ENCODE measurements at regions not wholly inside any gene's neighbourhood (a gene's known extent, or its start where the extent isn't known, plus 50 kb on each side); places are given as distances from the start of the nearest gene placed in this dataset.
A peak's percentile ranks its signal among the peaks of the same experiment; 100 is the strongest.

- no peaks in the 10 kb centered on the region for H3K36me3 Mint-ChIP-seq
- ATAC-seq (ENCODE audit: low read depth in 2 of 2) = no peak
Observed at GRCh38 chr16:7077636-7078035, 255.0 kb upstream of the RBFOX1 start.

DNA sequence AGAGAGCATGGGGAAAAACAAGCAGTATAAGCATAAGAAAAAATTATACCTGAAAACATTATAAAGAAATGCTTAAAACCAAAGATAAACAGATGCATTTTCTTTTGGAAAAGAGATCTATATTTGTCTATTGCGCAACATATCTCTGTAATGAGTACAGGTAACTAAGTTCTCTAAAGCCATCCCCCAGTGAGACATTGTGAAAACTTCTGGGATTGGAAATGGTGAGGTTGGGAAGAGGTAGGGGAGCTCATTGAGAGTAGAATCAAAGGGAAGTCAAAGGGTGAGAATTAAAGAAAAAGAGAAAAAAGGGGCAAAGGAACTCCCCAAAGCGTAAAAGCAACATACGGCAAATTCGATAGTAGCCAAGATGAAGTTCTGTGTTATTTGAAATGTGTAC is 257.9 kb upstream of the RBFOX1 start:
- H3K4me3 Mint-ChIP-seq = no peak overlapping the region

More at GRCh38 chr16:7077636-7078035, 255.0 kb upstream of the RBFOX1 start:
- H3K27ac Mint-ChIP-seq = no peak overlapping the region
- Histone ChIP-seq H3K36me3 (ENCODE audit: control insufficient read depth, insufficient read depth, low read length) (no peaks in the 10 kb centered on the region), H3K4me1 (ENCODE audit: control insufficient read depth, insufficient read depth, low read length, poor library complexity, severe bottlenecking) (no peaks in the 10 kb centered on the region), H3K27me3 (ENCODE audit: control insufficient read depth, insufficient read depth, low read length) (no peaks in the 10 kb centered on the region), H3K27ac (ENCODE audit: insufficient read depth, low read length, poor library complexity, severe bottlenecking) (no peak overlapping the region), H3K4me3 (ENCODE audit: low read depth, low read length) (no peak overlapping the region), H3K9me3 (ENCODE audit: control insufficient read depth in 2 of 2, low read length in 2 of 2) (peaks cover 3 to 7% of the 10 kb centered on the region in 2 experiments)
- H3K27me3 Mint-ChIP-seq = no peaks in the 10 kb centered on the region
- no peak overlapping the region for H3K4me3 Mint-ChIP-seq
- peaks cover 2 to 33% (median 10%) of the 10 kb centered on the region in 7 donors for H3K9me3 Mint-ChIP-seq
- no peak for DNase-seq
- no peaks in the 10 kb centered on the region for H3K4me1 Mint-ChIP-seq

GRCh38 chr16:7057458-7057857 is 275.2 kb upstream of the RBFOX1 start:
- no peaks in the 10 kb centered on the region for H3K36me3 Mint-ChIP-seq
- no peak overlapping the region for H3K4me3 Mint-ChIP-seq
- no peaks in the 10 kb centered on the region for H3K27me3 Mint-ChIP-seq
- H3K27ac Mint-ChIP-seq = peak overlapping the region in 1 of 3 donors; percentile 56
- ATAC-seq (ENCODE audit: low read depth in 2 of 2) (no peak), DNase-seq (no peak)
- Histone ChIP-seq H3K4me3 (ENCODE audit: low read depth, low read length) (no peak overlapping the region), H3K4me1 (ENCODE audit: control insufficient read depth, insufficient read depth, low read length, poor library complexity, severe bottlenecking) (no peaks in the 10 kb centered on the region), H3K36me3 (ENCODE audit: control insufficient read depth, insufficient read depth, low read length) (no peaks in the 10 kb centered on the region), H3K9me3 (ENCODE audit: control insufficient read depth in 2 of 2, low read length in 2 of 2) (peaks cover 0 to 3% of the 10 kb centered on the region in 2 experiments), H3K27me3 (ENCODE audit: control insufficient read depth, insufficient read depth, low read length) (no peaks in the 10 kb centered on the region), H3K27ac (ENCODE audit: insufficient read depth, low read length, poor library complexity, severe bottlenecking) (no peak overlapping the region)
- peaks cover 2 to 28% (median 8%) of the 10 kb centered on the region in 7 donors for H3K9me3 Mint-ChIP-seq
- H3K4me1 Mint-ChIP-seq = no peaks in the 10 kb centered on the region

More for the DNA sequence above, 257.9 kb upstream of the RBFOX1 start:
- no peaks in the 10 kb centered on the region for H3K4me1 Mint-ChIP-seq
- Histone ChIP-seq H3K9me3 (ENCODE audit: control insufficient read depth in 2 of 2, low read length in 2 of 2) (peaks cover 0 to 6% of the 10 kb centered on the region in 2 experiments), H3K27ac (ENCODE audit: insufficient read depth, low read length, poor library complexity, severe bottlenecking) (no peak overlapping the region), H3K4me3 (ENCODE audit: low read depth, low read length) (no peak overlapping the region), H3K36me3 (ENCODE audit: control insufficient read depth, insufficient read depth, low read length) (no peaks in the 10 kb centered on the region), H3K4me1 (ENCODE audit: control insufficient read depth, insufficient read depth, low read length, poor library complexity, severe bottlenecking) (no peaks in the 10 kb centered on the region), H3K27me3 (ENCODE audit: control insufficient read depth, insufficient read depth, low read length) (no peaks in the 10 kb centered on the region)
- DNase-seq = no peak
- no peaks in the 10 kb centered on the region for H3K27me3 Mint-ChIP-seq
- peak overlapping the region in 1 of 3 donors; percentile 15 for H3K27ac Mint-ChIP-seq
- no peaks in the 10 kb centered on the region for H3K36me3 Mint-ChIP-seq
- no peak for ATAC-seq (ENCODE audit: low read depth in 2 of 2)
- H3K9me3 Mint-ChIP-seq = peaks cover 2 to 35% (median 9%) of the 10 kb centered on the region in 7 donors

GRCh38 chr16:7055443-7055842 is 277.2 kb upstream of the RBFOX1 start:
- Mint-ChIP-seq H3K27me3 (no peaks in the 10 kb centered on the region), H3K4me1 (no peaks in the 10 kb centered on the region), H3K4me3 (no peak overlapping the region), H3K27ac (no peak overlapping the region), H3K36me3 (no peaks in the 10 kb centered on the region), H3K9me3 (peaks cover 5 to 30% (median 13%) of the 10 kb centered on the region in 7 donors)
- peaks cover 0 to 3% of the 10 kb centered on the region in 2 experiments for H3K9me3 ChIP-seq (ENCODE audit: control insufficient read depth in 2 of 2, low read length in 2 of 2)
- H3K27me3 ChIP-seq (ENCODE audit: control insufficient read depth, insufficient read depth, low read length) = no peaks in the 10 kb centered on the region
- H3K4me3 ChIP-seq (ENCODE audit: low read depth, low read length) = no peak overlapping the region
- H3K36me3 ChIP-seq (ENCODE audit: control insufficient read depth, insufficient read depth, low read length) = no peaks in the 10 kb centered on the region
- H3K4me1 ChIP-seq (ENCODE audit: control insufficient read depth, insufficient read depth, low read length, poor library complexity, severe bottlenecking) = no peaks in the 10 kb centered on the region
- ATAC-seq (ENCODE audit: low read depth in 2 of 2) (no peak), DNase-seq (no peak)
- no peak overlapping the region for H3K27ac ChIP-seq (ENCODE audit: insufficient read depth, low read length, poor library complexity, severe bottlenecking)

GRCh38 chr16:7051591-7052349 is 280.9 kb upstream of the RBFOX1 start:
- H3K36me3 Mint-ChIP-seq = no peaks in the 10 kb centered on the region
- no peaks in the 10 kb centered on the region for H3K27me3 Mint-ChIP-seq
- no peak overlapping the region for H3K4me3 Mint-ChIP-seq
- no peak overlapping the region for H3K27ac Mint-ChIP-seq
- H3K4me1 Mint-ChIP-seq = no peaks in the 10 kb centered on the region
- Histone ChIP-seq H3K4me1 (ENCODE audit: control insufficient read depth, insufficient read depth, low read length, poor library complexity, severe bottlenecking) (no peaks in the 10 kb centered on the region), H3K36me3 (ENCODE audit: control insufficient read depth, insufficient read depth, low read length) (no peaks in the 10 kb centered on the region), H3K27me3 (ENCODE audit: control insufficient read depth, insufficient read depth, low read length) (no peaks in the 10 kb centered on the region), H3K4me3 (ENCODE audit: low read depth, low read length) (no peak overlapping the region), H3K9me3 (ENCODE audit: control insufficient read depth in 2 of 2, low read length in 2 of 2) (peaks cover 0 to 3% of the 10 kb centered on the region in 2 experiments), H3K27ac (ENCODE audit: insufficient read depth, low read length, poor library complexity, severe bottlenecking) (no peak overlapping the region)
- no peak for DNase-seq
- peaks cover 7 to 30% (median 14%) of the 10 kb centered on the region in 7 donors for H3K9me3 Mint-ChIP-seq
- no peak for ATAC-seq (ENCODE audit: low read depth in 2 of 2)

DNA sequence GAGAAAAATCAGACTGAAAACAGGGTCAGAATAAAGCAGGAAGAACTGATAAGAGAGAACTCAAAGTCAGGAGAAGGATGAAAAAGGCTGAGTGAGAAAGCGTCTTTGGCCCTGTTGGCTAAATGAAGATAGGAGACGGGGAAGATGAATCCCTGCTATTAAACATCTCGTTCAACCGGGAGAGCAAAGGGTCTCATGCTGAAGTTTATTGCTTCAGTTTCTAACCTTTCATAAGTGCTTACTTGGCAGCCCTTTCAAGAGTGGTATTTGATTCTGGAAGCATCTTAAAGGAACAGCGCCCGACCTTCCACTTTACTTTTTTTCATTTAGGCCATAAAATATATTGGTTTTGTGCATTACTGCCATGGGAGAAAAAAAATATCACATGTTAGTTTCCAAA is 288.3 kb upstream of the RBFOX1 start:
- Mint-ChIP-seq H3K36me3 (no peaks in the 10 kb centered on the region), H3K4me1 (no peaks in the 10 kb centered on the region), H3K9me3 (peaks cover 6 to 43% (median 18%) of the 10 kb centered on the region in 7 donors), H3K4me3 (no peak overlapping the region), H3K27ac (no peak overlapping the region), H3K27me3 (no peaks in the 10 kb centered on the region)
- Histone ChIP-seq H3K36me3 (ENCODE audit: control insufficient read depth, insufficient read depth, low read length) (no peaks in the 10 kb centered on the region), H3K4me3 (ENCODE audit: low read depth, low read length) (no peak overlapping the region), H3K27ac (ENCODE audit: insufficient read depth, low read length, poor library complexity, severe bottlenecking) (no peak overlapping the region), H3K9me3 (ENCODE audit: control insufficient read depth in 2 of 2, low read length in 2 of 2) (peaks cover 0 to 6% of the 10 kb centered on the region in 2 experiments), H3K27me3 (ENCODE audit: control insufficient read depth, insufficient read depth, low read length) (no peaks in the 10 kb centered on the region), H3K4me1 (ENCODE audit: control insufficient read depth, insufficient read depth, low read length, poor library complexity, severe bottlenecking) (no peaks in the 10 kb centered on the region)
- ATAC-seq (ENCODE audit: low read depth in 2 of 2) = no peak
- no peak for DNase-seq

GRCh38 chr16:7038475-7038874 is 294.2 kb upstream of the RBFOX1 start:
- no peaks in the 10 kb centered on the region for H3K4me1 ChIP-seq (ENCODE audit: control insufficient read depth, insufficient read depth, low read length, poor library complexity, severe bottlenecking)
- H3K4me3 ChIP-seq (ENCODE audit: low read depth, low read length) = no peak overlapping the region
- no peak overlapping the region for H3K27ac ChIP-seq (ENCODE audit: insufficient read depth, low read length, poor library complexity, severe bottlenecking)
- Mint-ChIP-seq H3K27ac (no peak overlapping the region), H3K36me3 (no peaks in the 10 kb centered on the region), H3K4me3 (no peak overlapping the region), H3K27me3 (no peaks in the 10 kb centered on the region), H3K9me3 (peaks cover 0 to 32% (median 12%) of the 10 kb centered on the region in 7 donors), H3K4me1 (no peaks in the 10 kb centered on the region)
- no peak for DNase-seq
- peaks cover 0 to 11% of the 10 kb centered on the region in 2 experiments for H3K9me3 ChIP-seq (ENCODE audit: control insufficient read depth in 2 of 2, low read length in 2 of 2)
- no peaks in the 10 kb centered on the region for H3K36me3 ChIP-seq (ENCODE audit: control insufficient read depth, insufficient read depth, low read length)
- H3K27me3 ChIP-seq (ENCODE audit: control insufficient read depth, insufficient read depth, low read length) = no peaks in the 10 kb centered on the region
- no peak for ATAC-seq (ENCODE audit: low read depth in 2 of 2)

DNA sequence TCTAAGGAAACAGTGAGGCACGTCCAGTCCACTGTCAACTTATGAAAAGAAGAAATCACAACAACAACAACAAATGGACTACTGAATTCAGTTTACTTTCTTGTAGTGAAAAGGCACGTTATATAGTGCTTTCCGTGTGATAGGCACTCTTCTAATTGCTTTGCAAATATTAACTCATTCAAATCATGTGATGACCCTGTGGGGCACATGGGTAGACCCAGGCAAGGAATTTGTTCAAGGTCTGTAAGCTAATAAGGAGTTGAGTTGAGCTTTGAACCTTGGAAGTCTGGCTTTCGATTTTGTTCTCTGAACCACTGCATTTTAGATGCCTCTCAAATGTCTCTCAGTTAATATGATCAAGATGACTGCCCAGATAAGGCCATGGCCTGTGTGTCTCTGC is 295.1 kb upstream of the RBFOX1 start:
- Mint-ChIP-seq H3K36me3 (no peaks in the 10 kb centered on the region), H3K4me3 (no peak overlapping the region), H3K27ac (no peak overlapping the region), H3K27me3 (no peaks in the 10 kb centered on the region), H3K9me3 (peaks cover 0 to 25% (median 9%) of the 10 kb centered on the region in 7 donors), H3K4me1 (no peaks in the 10 kb centered on the region)
- no peak for ATAC-seq (ENCODE audit: low read depth in 2 of 2)
- no peaks in the 10 kb centered on the region for H3K4me1 ChIP-seq (ENCODE audit: control insufficient read depth, insufficient read depth, low read length, poor library complexity, severe bottlenecking)
- no peak overlapping the region for H3K27ac ChIP-seq (ENCODE audit: insufficient read depth, low read length, poor library complexity, severe bottlenecking)
- H3K9me3 ChIP-seq (ENCODE audit: control insufficient read depth in 2 of 2, low read length in 2 of 2) = peaks cover 0 to 11% of the 10 kb centered on the region in 2 experiments
- no peak for DNase-seq
- no peaks in the 10 kb centered on the region for H3K27me3 ChIP-seq (ENCODE audit: control insufficient read depth, insufficient read depth, low read length)
- no peaks in the 10 kb centered on the region for H3K36me3 ChIP-seq (ENCODE audit: control insufficient read depth, insufficient read depth, low read length)
- no peak overlapping the region for H3K4me3 ChIP-seq (ENCODE audit: low read depth, low read length)
